ENCODE measurements at regions not wholly inside any gene's neighbourhood (a gene's known extent, or its start where the extent isn't known, plus 50 kb on each side); places are given as distances from the start of the nearest gene placed in this dataset.

DNA sequence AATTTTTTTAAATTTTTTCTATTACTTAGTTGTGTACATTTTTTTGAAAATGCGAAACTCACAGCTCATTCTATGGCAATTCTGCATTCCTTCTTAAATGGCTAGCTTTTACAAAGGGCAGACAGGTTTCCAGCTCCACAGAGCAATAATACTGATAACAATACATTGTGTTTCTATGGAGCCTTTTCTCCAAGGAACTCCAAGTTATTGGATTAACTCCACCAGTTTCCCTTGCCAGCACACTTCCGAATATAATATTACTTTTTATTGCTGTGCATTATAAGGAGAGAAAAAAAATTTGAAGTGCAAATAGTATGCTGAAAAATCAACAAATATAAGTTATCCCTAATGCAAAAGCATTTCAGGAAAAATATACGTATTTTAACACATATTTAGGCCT lies 127.5 kb upstream of the PSMD7 start:
- dilution Hi-C loops (cut with MboI; ENCODE audit: extremely low pct_ligation_motif_present, low sequenced_read_pairs): no loop called here
- H3K4me2 ChIP-seq (ENCODE audit: control insufficient read depth, extremely low read depth, insufficient read depth, low read depth, low read length): no peak overlapping the region
- H3K36me3 ChIP-seq (ENCODE audit: control insufficient read depth in 2 of 2, extremely low read depth in 1 of 2, insufficient read depth in 2 of 2, low read length in 2 of 2): no peaks in the 10 kb centered on the region
- H2AFZ ChIP-seq (ENCODE audit: control insufficient read depth, low read length): no peak overlapping the region
- H4K20me1 ChIP-seq (ENCODE audit: control insufficient read depth, extremely low read depth, insufficient read depth, low read length): no peaks in the 10 kb centered on the region
- no peak for DNase-seq (ENCODE audit: low read depth, low spot score)
- H3K9me1 ChIP-seq (ENCODE audit: control insufficient read depth, extremely low read depth, insufficient read depth, low read length): no peaks in the 10 kb centered on the region
- no peak for FAIRE-seq
- H3K9ac ChIP-seq (ENCODE audit: control insufficient read depth, extremely low read depth, insufficient read depth, low read length): no peak overlapping the region
- H3K4me1 ChIP-seq (ENCODE audit: control insufficient read depth, extremely low read depth, insufficient read depth, low read length): no peaks in the 10 kb centered on the region
- H3K27me3 ChIP-seq (ENCODE audit: control insufficient read depth, extremely low read depth, insufficient read depth, low read length): no peaks in the 10 kb centered on the region
- no peaks in the 10 kb centered on the region for H3K9me3 ChIP-seq (ENCODE audit: control insufficient read depth, low read depth, low read length)
- TF ChIP-seq CTCF (optimal IDR thresholded peaks at IDR 0.05 in 1 of 3, IDR thresholded peaks at IDR 0.05 in 1 of 3, conservative IDR thresholded peaks at IDR 0.05 in 1 of 3; ENCODE audit: extremely low read depth in 1 of 3, insufficient read depth in 2 of 3, low read length in 3 of 3) (no peak), EZH2 (IDR thresholded peaks at IDR 0.05; ENCODE audit: low read length) (no peak)
- no peaks in the 10 kb centered on the region for H3K79me2 ChIP-seq (ENCODE audit: control insufficient read depth, insufficient read depth, low read length)
- no peak overlapping the region for H3K4me3 ChIP-seq (ENCODE audit: control insufficient read depth in 2 of 3, extremely low read depth in 1 of 3, insufficient read depth in 2 of 3, low read depth in 1 of 3, low read length in 3 of 3)
- no peak overlapping the region for H3K27ac ChIP-seq (ENCODE audit: control insufficient read depth, insufficient read depth, low read length)

GRCh38 chr16:74168445-74168844 lies 128.2 kb upstream of the PSMD7 start:
- Histone ChIP-seq H3K9me3 (ENCODE audit: control insufficient read depth, low read depth, low read length) (no peaks in the 10 kb centered on the region), H3K36me3 (ENCODE audit: control insufficient read depth in 2 of 2, extremely low read depth in 1 of 2, insufficient read depth in 2 of 2, low read length in 2 of 2) (no peaks in the 10 kb centered on the region), H3K9me1 (ENCODE audit: control insufficient read depth, extremely low read depth, insufficient read depth, low read length) (no peaks in the 10 kb centered on the region), H3K27ac (ENCODE audit: control insufficient read depth, insufficient read depth, low read length) (no peak overlapping the region), H3K4me1 (ENCODE audit: control insufficient read depth, extremely low read depth, insufficient read depth, low read length) (no peaks in the 10 kb centered on the region), H3K4me2 (ENCODE audit: control insufficient read depth, extremely low read depth, insufficient read depth, low read depth, low read length) (no peak overlapping the region), H3K27me3 (ENCODE audit: control insufficient read depth, extremely low read depth, insufficient read depth, low read length) (no peaks in the 10 kb centered on the region), H4K20me1 (ENCODE audit: control insufficient read depth, extremely low read depth, insufficient read depth, low read length) (no peaks in the 10 kb centered on the region), H3K79me2 (ENCODE audit: control insufficient read depth, insufficient read depth, low read length) (no peaks in the 10 kb centered on the region), H3K9ac (ENCODE audit: control insufficient read depth, extremely low read depth, insufficient read depth, low read length) (no peak overlapping the region), H2AFZ (ENCODE audit: control insufficient read depth, low read length) (no peak overlapping the region), H3K4me3 (ENCODE audit: control insufficient read depth in 2 of 3, extremely low read depth in 1 of 3, insufficient read depth in 2 of 3, low read depth in 1 of 3, low read length in 3 of 3) (no peak overlapping the region)
- DNase-seq (ENCODE audit: low read depth, low spot score) (no peak), FAIRE-seq (no peak)
- dilution Hi-C loops (cut with MboI; ENCODE audit: extremely low pct_ligation_motif_present, low sequenced_read_pairs): no loop called here
- no peak for TF ChIP-seq CTCF (optimal IDR thresholded peaks at IDR 0.05 in 1 of 3, IDR thresholded peaks at IDR 0.05 in 1 of 3, conservative IDR thresholded peaks at IDR 0.05 in 1 of 3; ENCODE audit: extremely low read depth in 1 of 3, insufficient read depth in 2 of 3, low read length in 3 of 3)
- TF ChIP-seq EZH2 (IDR thresholded peaks at IDR 0.05; ENCODE audit: low read length): no peak

Data from keratinocyte (primary cell).